ENCODE measurements at regions not wholly inside any gene's neighbourhood (a gene's known extent, or its start where the extent isn't known, plus 50 kb on each side); places are given as distances from the start of the nearest gene placed in this dataset.
"Not testable (repeated sequence)": the region's sequence is repeated elsewhere in the genome, so short reads cannot be mapped to it uniquely, and the experiment has no call there.

DNA sequence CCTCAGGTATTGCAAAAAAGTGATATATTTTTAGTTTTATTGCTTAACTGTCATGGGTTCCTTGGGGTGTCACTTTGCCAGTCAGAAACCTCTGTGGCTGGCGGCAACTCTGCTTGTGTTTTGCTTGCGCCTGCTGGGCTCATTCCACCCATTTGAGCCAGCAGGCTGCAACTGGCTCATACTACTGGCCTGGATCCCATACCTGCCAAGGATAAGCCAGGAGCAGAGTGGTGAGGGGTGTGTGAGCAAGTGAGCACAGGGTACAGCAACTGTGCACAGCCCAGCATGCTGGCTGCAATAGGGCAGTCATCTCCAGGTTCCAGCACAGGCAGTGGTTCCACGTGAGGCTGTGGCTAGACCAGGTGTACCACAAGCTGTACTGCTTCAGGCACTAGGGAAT is 687.5 kb downstream of the NYAP2 start:
- Histone ChIP-seq H3K4me3 (no peak overlapping the region), H3K9me2 (replicated peaks; ENCODE audit: insufficient read depth) (no peaks in the 10 kb centered on the region), H4K20me1 (ENCODE audit: insufficient read depth, poor library complexity, severe bottlenecking) (no peaks in the 10 kb centered on the region), H3K27ac (no peak overlapping the region), H3K27me3 (no peaks in the 10 kb centered on the region), H2AFZ (no peak overlapping the region), H3K9me3 (ENCODE audit: low read depth) (no peaks in the 10 kb centered on the region), H3K79me2 (no peaks in the 10 kb centered on the region), H3K4me1 (ENCODE audit: insufficient read depth) (no peaks in the 10 kb centered on the region), H3K36me3 (replicated peaks; ENCODE audit: insufficient read depth, low read depth) (no peaks in the 10 kb centered on the region), H3K4me2 (no peak overlapping the region)
- no peak for DNase-seq (ENCODE audit: low spot score)
- no peak for TF ChIP-seq EZH2 (IDR thresholded peaks at IDR 0.05; ENCODE audit: borderline replicate concordance)
- TF ChIP-seq, protein P1, sequence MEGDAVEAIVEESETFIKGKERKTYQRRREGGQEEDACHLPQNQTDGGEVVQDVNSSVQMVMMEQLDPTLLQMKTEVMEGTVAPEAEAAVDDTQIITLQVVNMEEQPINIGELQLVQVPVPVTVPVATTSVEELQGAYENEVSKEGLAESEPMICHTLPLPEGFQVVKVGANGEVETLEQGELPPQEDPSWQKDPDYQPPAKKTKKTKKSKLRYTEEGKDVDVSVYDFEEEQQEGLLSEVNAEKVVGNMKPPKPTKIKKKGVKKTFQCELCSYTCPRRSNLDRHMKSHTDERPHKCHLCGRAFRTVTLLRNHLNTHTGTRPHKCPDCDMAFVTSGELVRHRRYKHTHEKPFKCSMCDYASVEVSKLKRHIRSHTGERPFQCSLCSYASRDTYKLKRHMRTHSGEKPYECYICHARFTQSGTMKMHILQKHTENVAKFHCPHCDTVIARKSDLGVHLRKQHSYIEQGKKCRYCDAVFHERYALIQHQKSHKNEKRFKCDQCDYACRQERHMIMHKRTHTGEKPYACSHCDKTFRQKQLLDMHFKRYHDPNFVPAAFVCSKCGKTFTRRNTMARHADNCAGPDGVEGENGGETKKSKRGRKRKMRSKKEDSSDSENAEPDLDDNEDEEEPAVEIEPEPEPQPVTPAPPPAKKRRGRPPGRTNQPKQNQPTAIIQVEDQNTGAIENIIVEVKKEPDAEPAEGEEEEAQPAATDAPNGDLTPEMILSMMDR (IDR thresholded peaks at IDR 0.05; ENCODE audit: poor library complexity) = no peak
- TF ChIP-seq EZH2phosphoT487 (IDR thresholded peaks at IDR 0.05; ENCODE audit: low read depth, severe bottlenecking, unreplicated experiment) = no peak
- 96% methylated on average over 3 of the region's 3 CpGs for WGBS (ENCODE audit: low lambda C conversion rate, missing lambda C conversion rate)

DNA sequence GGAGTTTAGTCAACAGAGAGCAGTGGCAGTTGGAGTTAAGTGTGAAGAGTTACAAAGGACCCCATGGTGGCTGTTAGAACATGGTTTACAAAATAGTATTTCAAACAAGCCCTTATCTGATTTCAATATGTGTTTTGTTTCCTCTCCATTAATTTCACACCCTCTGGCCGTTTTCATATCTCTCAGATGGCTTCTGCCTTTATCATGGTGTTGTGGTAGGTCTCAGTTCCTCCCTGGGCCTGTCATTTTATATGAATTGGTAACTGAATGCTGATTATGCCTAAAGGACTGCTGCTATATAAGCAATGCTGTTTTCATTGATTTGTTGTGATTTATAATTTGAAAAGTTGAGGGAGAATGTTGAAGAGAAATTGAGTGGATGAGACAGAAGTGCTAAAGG is 686.7 kb downstream of the NYAP2 start:
- Histone ChIP-seq H3K4me1 (ENCODE audit: insufficient read depth) (no peaks in the 10 kb centered on the region), H3K27ac (no peak overlapping the region), H2AFZ (no peak overlapping the region), H3K79me2 (no peaks in the 10 kb centered on the region), H3K9me2 (replicated peaks; ENCODE audit: insufficient read depth) (no peaks in the 10 kb centered on the region), H3K4me3 (no peak overlapping the region), H4K20me1 (ENCODE audit: insufficient read depth, poor library complexity, severe bottlenecking) (no peaks in the 10 kb centered on the region), H3K4me2 (no peak overlapping the region), H3K9me3 (ENCODE audit: low read depth) (no peaks in the 10 kb centered on the region), H3K36me3 (replicated peaks; ENCODE audit: insufficient read depth, low read depth) (no peaks in the 10 kb centered on the region), H3K27me3 (no peaks in the 10 kb centered on the region)
- DNase-seq (ENCODE audit: low spot score) = no peak
- WGBS (ENCODE audit: low lambda C conversion rate, missing lambda C conversion rate) = 43% methylated on average over 1 of the region's 1 CpG
- TF ChIP-seq EZH2 (IDR thresholded peaks at IDR 0.05; ENCODE audit: borderline replicate concordance) (no peak), EZH2phosphoT487 (IDR thresholded peaks at IDR 0.05; ENCODE audit: low read depth, severe bottlenecking, unreplicated experiment) (no peak)
- TF ChIP-seq, protein P1 (IDR thresholded peaks at IDR 0.05; ENCODE audit: poor library complexity) = no peak

DNA sequence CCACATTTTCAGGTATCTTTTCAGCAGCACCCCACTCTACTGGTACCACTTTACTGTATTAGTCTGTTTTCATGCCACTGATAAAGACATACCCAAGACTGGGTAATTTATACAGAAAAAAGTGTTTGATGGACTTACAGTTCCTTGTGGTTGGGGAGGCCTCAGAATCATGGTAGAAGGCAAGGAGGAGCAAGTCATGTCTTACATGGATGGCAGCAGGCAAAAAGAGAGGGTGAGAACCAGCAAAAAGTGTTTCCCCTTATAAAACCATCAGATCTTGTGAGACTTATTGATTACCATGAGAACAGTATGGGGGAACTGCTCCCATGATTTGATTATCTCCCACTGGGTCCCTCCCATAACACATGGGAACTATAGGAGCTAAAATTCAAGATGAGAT is 685.9 kb downstream of the NYAP2 start:
- not testable (repeated sequence) for H3K4me2 ChIP-seq; H4K20me1 ChIP-seq (ENCODE audit: insufficient read depth, poor library complexity, severe bottlenecking); H3K4me1 ChIP-seq (ENCODE audit: insufficient read depth); H3K9me3 ChIP-seq (ENCODE audit: low read depth); H3K27me3 ChIP-seq; H3K36me3 ChIP-seq (replicated peaks; ENCODE audit: insufficient read depth, low read depth); H3K79me2 ChIP-seq; H3K27ac ChIP-seq; H3K9me2 ChIP-seq (replicated peaks; ENCODE audit: insufficient read depth); H2AFZ ChIP-seq; DNase-seq (ENCODE audit: low spot score); H3K4me3 ChIP-seq

DNA sequence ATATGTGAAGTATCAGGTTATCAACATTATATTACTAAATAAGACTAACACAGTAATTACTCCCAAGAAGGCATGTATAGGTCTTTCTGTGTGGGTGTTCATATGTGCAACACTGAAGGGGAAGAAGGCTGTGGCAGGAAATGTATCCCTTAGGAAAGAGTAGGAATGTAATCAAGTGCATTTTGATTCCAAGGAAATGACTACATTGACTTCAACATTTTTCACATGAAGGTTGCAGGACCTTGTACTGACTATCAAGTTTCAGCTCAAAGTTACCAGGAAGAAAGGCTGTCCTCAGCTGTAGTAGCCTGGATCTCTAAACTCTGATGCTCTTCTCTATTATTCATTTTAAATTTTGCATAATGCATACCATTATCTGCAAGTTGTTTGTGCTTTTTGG is 680.8 kb downstream of the NYAP2 start:
- H3K4me2 ChIP-seq = no peak overlapping the region

More for the DNA sequence above, 680.8 kb downstream of the NYAP2 start:
- H3K4me3 ChIP-seq = no peak overlapping the region
- H2AFZ ChIP-seq = no peak overlapping the region
- TF ChIP-seq EZH2phosphoT487 (IDR thresholded peaks at IDR 0.05; ENCODE audit: low read depth, severe bottlenecking, unreplicated experiment) (no peak), EZH2 (IDR thresholded peaks at IDR 0.05; ENCODE audit: borderline replicate concordance) (no peak)
- TF ChIP-seq, protein P1 (IDR thresholded peaks at IDR 0.05; ENCODE audit: poor library complexity) = no peak
- H3K36me3 ChIP-seq (replicated peaks; ENCODE audit: insufficient read depth, low read depth) = no peaks in the 10 kb centered on the region
- no peak for DNase-seq (ENCODE audit: low spot score)
- H3K9me3 ChIP-seq (ENCODE audit: low read depth) = no peaks in the 10 kb centered on the region
- H3K79me2 ChIP-seq = no peaks in the 10 kb centered on the region
- H3K27me3 ChIP-seq = no peaks in the 10 kb centered on the region
- no peaks in the 10 kb centered on the region for H3K9me2 ChIP-seq (replicated peaks; ENCODE audit: insufficient read depth)
- no peaks in the 10 kb centered on the region for H3K4me1 ChIP-seq (ENCODE audit: insufficient read depth)
- no peaks in the 10 kb centered on the region for H4K20me1 ChIP-seq (ENCODE audit: insufficient read depth, poor library complexity, severe bottlenecking)
- no peak overlapping the region for H3K27ac ChIP-seq

Measured in hepatocyte (in vitro differentiated cells).